Medulla oblongata (tissue), 1 donor: ENCODE measurements at regions not wholly inside any gene's neighbourhood (a gene's known extent, or its start where the extent isn't known, plus 50 kb on each side); places are given as distances from the start of the nearest gene placed in this dataset.
"Not testable (repeated sequence)": the region's sequence is repeated elsewhere in the genome, so short reads cannot be mapped to it uniquely, and the experiment has no call there.

ENCODE experiments used
- DNase-seq: peaks from one replicate; pipeline ENCODE4 v3.0.0-alpha.2; 2015; ENCODE audit errors: extremely low spot score

- DNase-seq, result no peak
Measured at GRCh38 chr4:111267786-111268185, 644.9 kb upstream of the PITX2 start.

- DNase-seq, result no peak
Measured at GRCh38 chr4:111268769-111269414, 646.0 kb upstream of the PITX2 start.

- no peak for DNase-seq
Measured at GRCh38 chr4:111269439-111269838, 646.6 kb upstream of the PITX2 start.

DNA sequence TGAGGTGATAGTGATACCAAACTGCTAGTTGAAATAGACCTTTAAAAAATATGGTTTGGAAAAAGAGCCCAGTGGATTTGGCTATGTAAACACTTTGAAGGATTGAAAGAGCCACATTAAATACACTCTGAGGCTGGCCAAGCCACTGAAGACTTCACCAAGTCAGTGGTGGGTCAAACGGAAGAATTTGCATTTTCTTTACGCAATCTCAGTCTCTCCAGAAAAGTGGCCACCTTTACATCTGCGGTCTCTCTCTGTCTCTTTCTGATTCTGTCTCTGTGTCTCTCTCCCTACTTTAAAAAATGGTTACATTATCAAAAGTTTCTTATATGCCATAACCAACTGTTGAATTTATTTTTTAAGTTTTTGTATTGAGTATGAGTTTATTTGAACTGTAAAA lies 651.2 kb upstream of the PITX2 start:
- no peak for DNase-seq

DNA sequence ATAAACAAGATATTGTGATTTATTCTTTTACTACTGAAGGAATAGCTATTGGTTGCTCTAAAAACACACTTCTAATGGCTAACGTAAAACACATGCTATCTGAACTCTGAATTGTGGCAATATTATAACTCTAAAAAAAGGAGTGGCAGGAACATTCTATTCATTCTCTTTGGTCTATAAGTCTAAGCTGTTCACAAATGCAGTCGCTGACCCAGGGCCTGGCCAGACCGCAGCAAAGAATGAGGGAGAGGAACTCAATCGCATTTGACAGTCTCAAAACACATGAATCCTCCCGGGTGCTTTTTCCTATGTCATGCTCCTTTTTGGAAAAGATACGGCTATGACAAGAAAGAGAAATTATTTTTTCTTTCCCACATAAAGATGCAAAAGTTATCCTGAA lies 651.6 kb upstream of the PITX2 start:
- no peak for DNase-seq

- no peak for DNase-seq
Measured at GRCh38 chr4:111281219-111281618, 658.3 kb upstream of the PITX2 start.

DNA sequence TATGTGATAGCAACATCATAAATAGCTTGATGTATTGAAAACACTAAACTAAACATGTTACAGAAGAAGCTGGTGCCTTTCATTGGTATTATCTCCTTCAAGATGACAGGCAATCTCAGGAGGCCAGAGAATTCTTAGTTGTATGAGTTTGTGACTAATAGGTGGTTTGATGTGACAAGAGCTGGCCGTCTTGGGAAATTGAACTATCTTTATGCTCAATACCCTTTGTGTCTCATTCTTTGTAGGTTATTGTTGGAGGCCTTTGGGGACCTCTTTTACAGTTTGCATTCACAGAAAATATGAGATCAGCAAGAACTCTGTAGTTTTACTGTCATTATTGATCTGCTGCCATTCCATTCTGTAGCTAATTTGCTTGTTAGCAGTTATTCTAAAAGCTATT lies 659.2 kb upstream of the PITX2 start:
- no peak for DNase-seq

- peak; percentile 30 for DNase-seq
Measured at GRCh38 chr4:111283066-111283677, 660.3 kb upstream of the PITX2 start.

DNA sequence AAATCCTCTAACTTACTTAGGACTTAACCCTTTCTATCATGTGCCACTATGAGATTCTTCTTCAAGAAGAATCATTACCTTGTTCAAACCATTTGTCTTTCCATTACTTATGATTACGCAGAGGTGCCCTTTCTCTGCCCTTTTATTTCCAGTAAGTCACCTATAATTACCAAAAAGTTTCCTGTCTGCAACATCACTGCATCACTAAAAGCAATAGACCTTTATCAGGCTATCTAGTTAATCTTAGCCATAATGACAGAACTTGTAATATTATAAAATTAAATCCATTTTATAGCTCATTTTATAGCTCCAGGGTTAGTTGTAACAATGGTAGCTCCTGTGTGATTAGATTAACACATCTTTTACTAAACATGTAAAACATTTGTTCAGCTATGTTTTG lies 673.6 kb upstream of the PITX2 start:
- DNase-seq, result no peak

- no peak for DNase-seq
Measured at GRCh38 chr4:111303806-111304205, 680.9 kb upstream of the PITX2 start.

GRCh38 chr4:111323496-111323895 lies 700.6 kb upstream of the PITX2 start:
- DNase-seq, result no peak

DNA sequence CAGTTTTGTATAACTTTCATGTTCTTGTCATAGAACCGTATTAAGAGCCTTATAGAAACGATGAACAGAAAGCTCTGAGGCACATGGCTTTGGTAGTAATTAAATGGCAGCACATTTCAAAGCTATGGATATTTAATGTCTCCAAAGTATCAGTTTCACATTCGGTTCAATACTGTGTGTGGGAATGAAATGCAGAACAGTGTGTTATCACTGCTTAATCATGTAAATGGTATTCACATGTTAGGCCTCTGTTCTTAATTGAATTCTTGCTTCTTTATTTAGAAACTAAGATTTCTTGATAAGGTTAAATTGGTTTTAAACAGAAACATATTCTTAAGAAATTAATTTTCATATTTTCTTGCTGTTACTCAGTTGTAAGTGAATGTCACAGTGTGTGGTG lies 701.0 kb upstream of the PITX2 start:
- DNase-seq, result no peak

GRCh38 chr4:111326450-111326849 lies 703.6 kb upstream of the PITX2 start:
- DNase-seq, result no peak

GRCh38 chr4:111330786-111331185 lies 707.9 kb upstream of the PITX2 start:
- DNase-seq, result no peak

DNA sequence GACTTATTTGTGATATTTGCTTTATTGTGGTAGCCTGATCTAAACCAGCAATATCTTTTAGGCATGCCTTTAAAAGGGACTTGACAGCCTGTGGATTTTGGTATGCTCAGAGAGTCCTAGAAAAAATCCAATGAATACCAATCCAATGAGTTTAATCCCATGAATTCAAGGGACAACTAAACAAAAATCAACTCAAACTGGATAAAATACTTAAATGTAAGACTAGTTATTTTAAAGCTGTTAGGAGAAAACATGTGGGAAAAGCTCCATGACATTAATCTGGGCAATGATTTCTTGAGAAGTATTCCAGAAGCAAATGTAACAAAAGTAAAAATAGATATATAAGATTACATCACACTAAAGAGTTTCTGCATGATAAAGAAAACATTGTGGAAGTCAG lies 711.5 kb upstream of the PITX2 start:
- no peak for DNase-seq

GRCh38 chr4:111337186-111337876 lies 714.5 kb upstream of the PITX2 start:
- not testable (repeated sequence) for DNase-seq

GRCh38 chr4:111359602-111360001 lies 736.7 kb upstream of the PITX2 start:
- DNase-seq, result no peak

GRCh38 chr4:111360906-111361305 lies 738.0 kb upstream of the PITX2 start:
- no peak for DNase-seq

GRCh38 chr4:111362941-111363361 lies 740.1 kb upstream of the PITX2 start:
- no peak for DNase-seq

DNA sequence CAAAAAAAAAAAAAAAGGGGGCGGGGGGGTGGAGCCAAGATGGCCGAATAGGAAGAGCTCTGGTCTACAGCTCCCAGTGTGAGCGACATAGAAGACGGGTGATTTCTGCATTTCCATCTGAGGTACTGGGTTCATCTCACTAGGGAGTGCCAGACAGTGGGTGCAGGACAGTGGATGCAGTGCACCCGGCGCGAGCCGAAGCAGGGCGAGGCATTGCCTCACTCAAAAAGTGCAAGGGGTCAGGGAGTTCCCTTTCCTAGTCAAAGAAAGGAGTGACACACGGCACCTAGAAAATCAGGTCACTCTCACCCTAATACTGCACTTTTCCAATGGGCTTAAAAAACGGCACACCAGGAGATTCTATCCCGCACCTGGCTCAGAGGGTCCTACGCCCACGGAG lies 755.0 kb upstream of the PITX2 start:
- DNase-seq, result not testable (repeated sequence)

GRCh38 chr4:111388561-111388960 lies 756.7 kb upstream of the FAM241A start:
- DNase-seq, result no peak

DNA sequence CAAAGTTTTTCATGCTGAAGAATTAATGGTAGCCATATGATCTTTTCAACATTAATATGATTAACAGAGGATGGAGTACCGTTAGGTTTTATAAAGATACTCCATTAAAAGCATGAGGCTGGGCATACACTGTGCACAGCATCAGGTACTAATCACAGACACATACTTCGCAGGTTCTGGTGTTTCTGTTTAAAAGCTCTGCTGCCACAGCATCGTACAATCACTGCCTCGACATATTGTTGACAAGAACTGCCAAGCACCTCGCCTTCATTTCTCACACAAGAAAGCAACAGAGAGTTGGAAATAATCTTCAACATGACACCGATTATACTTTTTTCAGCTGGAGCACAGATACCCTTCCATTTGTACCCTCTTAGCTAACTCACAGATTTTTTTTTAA lies 753.4 kb upstream of the FAM241A start:
- no peak for DNase-seq

GRCh38 chr4:111393781-111394180 lies 751.5 kb upstream of the FAM241A start:
- DNase-seq, result no peak
